Mucosa of rectum (tissue), 2 donors: ENCODE measurements at regions not wholly inside any gene's neighbourhood (a gene's known extent, or its start where the extent isn't known, plus 50 kb on each side); places are given as distances from the start of the nearest gene placed in this dataset.
A peak's percentile ranks its signal among the peaks of the same experiment; 100 is the strongest.

Experiments used
- H3K27ac ChIP-seq, 2 donors: one replicate each; pipeline ENCODE4 v1.7.0; 2013; ENCODE audit warnings: inconsistent platforms in 2 of 2, low read depth in 2 of 2, low read length in 2 of 2
- H3K27me3 ChIP-seq, 2 donors: one replicate each; pipeline ENCODE4 v1.7.0; 2013; ENCODE audit warnings: low read length in 2 of 2; ENCODE audit not compliant: control insufficient read depth in 2 of 2, insufficient read depth in 2 of 2
- H3K36me3 ChIP-seq, 2 donors: one replicate each; pipeline ENCODE4 v1.7.0; 2013; ENCODE audit warnings: low read length in 2 of 2; ENCODE audit not compliant: control insufficient read depth in 2 of 2, insufficient read depth in 2 of 2
- H3K4me1 ChIP-seq, 2 donors: one replicate each; pipeline ENCODE4 v1.7.0; 2013; ENCODE audit warnings: low read length in 2 of 2, mild to moderate bottlenecking in 1 of 2; ENCODE audit not compliant: control insufficient read depth in 2 of 2, insufficient read depth in 2 of 2
- H3K4me3 ChIP-seq, 2 donors: one replicate each; pipeline ENCODE4 v1.7.0; 2013; ENCODE audit warnings: low read length in 2 of 2
- H3K9ac ChIP-seq, 2 donors: one replicate each; pipeline ENCODE4 v1.7.0; 2013; ENCODE audit warnings: low read length in 2 of 2, low read depth in 1 of 2, mild to moderate bottlenecking in 1 of 2
- H3K9me3 ChIP-seq, 2 donors: one replicate each; pipeline ENCODE4 v1.7.0; 2013; ENCODE audit warnings: low read length in 2 of 2; ENCODE audit not compliant: control insufficient read depth in 2 of 2
- donor health status: healthy.
- donor health status: Normal muscosa, but diverticular disease.

- peaks cover 6 to 13% of the 10 kb centered on the region in 2 donors for H3K4me1 ChIP-seq
- H3K27ac ChIP-seq, result no peak overlapping the region
- no peaks in the 10 kb centered on the region for H3K36me3 ChIP-seq
- no peak overlapping the region for H3K4me3 ChIP-seq
- no peak overlapping the region for H3K9ac ChIP-seq
- H3K27me3 ChIP-seq, result no peaks in the 10 kb centered on the region
- H3K9me3 ChIP-seq, result peaks cover 4% of the 10 kb centered on the region in 2 donors
These were observed 143.1 kb upstream of the SLC45A1 start for GRCh38 chr1:8174807-8175206.

- no peaks in the 10 kb centered on the region for H3K9me3 ChIP-seq
- no peak overlapping the region for H3K4me3 ChIP-seq
- no peak overlapping the region for H3K9ac ChIP-seq
- H3K4me1 ChIP-seq, result peaks cover 10 to 18% of the 10 kb centered on the region in 2 donors
- no peak overlapping the region for H3K27ac ChIP-seq
- no peaks in the 10 kb centered on the region for H3K27me3 ChIP-seq
- H3K36me3 ChIP-seq, result no peaks in the 10 kb centered on the region
These were observed 145.8 kb upstream of the ERRFI1 start for GRCh38 chr1:8171751-8172464.

GRCh38 chr1:8170059-8170835, 144.1 kb upstream of the ERRFI1 start:
- H3K4me3 ChIP-seq, result peak overlapping the region in 1 of 2 donors; percentile 2
- H3K9ac ChIP-seq, result peak overlapping the region; percentile 14 to 36
- H3K9me3 ChIP-seq, result no peaks in the 10 kb centered on the region
- no peaks in the 10 kb centered on the region for H3K27me3 ChIP-seq
- no peaks in the 10 kb centered on the region for H3K36me3 ChIP-seq
- peaks cover 10 to 18% of the 10 kb centered on the region in 2 donors for H3K4me1 ChIP-seq
- H3K27ac ChIP-seq, result peak overlapping the region; percentile 70 to 76

GRCh38 chr1:8169364-8170058, 143.4 kb upstream of the ERRFI1 start:
- no peaks in the 10 kb centered on the region for H3K9me3 ChIP-seq
- H3K27me3 ChIP-seq, result no peaks in the 10 kb centered on the region
- H3K4me1 ChIP-seq, result peaks cover 10 to 18% of the 10 kb centered on the region in 2 donors
- peak overlapping the region; percentile 60 to 61 for H3K9ac ChIP-seq
- H3K36me3 ChIP-seq, result no peaks in the 10 kb centered on the region
- peak overlapping the region; percentile 84 to 89 for H3K27ac ChIP-seq
- H3K4me3 ChIP-seq, result peak overlapping the region in 1 of 2 donors; percentile 2

- H3K27ac ChIP-seq, result no peak overlapping the region
- no peaks in the 10 kb centered on the region for H3K9me3 ChIP-seq
- H3K27me3 ChIP-seq, result no peaks in the 10 kb centered on the region
- no peaks in the 10 kb centered on the region for H3K36me3 ChIP-seq
- H3K4me3 ChIP-seq, result no peak overlapping the region
- no peak overlapping the region for H3K9ac ChIP-seq
- H3K4me1 ChIP-seq, result peaks cover 10 to 13% of the 10 kb centered on the region in 2 donors
These were observed 141.8 kb upstream of the ERRFI1 start for GRCh38 chr1:8167936-8168335.

GRCh38 chr1:8166406-8166805, 140.3 kb upstream of the ERRFI1 start:
- Histone ChIP-seq H3K4me1 (peaks cover 10 to 13% of the 10 kb centered on the region in 2 donors), H3K36me3 (no peaks in the 10 kb centered on the region), H3K9ac (no peak overlapping the region), H3K27me3 (no peaks in the 10 kb centered on the region), H3K9me3 (no peaks in the 10 kb centered on the region), H3K4me3 (no peak overlapping the region), H3K27ac (no peak overlapping the region)

GRCh38 chr1:8165595-8166360, 139.7 kb upstream of the ERRFI1 start:
- Histone ChIP-seq H3K27me3 (no peaks in the 10 kb centered on the region), H3K4me3 (no peak overlapping the region), H3K9ac (no peak overlapping the region), H3K36me3 (no peaks in the 10 kb centered on the region), H3K4me1 (peaks cover 10 to 13% of the 10 kb centered on the region in 2 donors), H3K27ac (no peak overlapping the region), H3K9me3 (no peaks in the 10 kb centered on the region)

GRCh38 chr1:8164670-8165069, 138.6 kb upstream of the ERRFI1 start:
- Histone ChIP-seq H3K27me3 (no peaks in the 10 kb centered on the region), H3K9me3 (no peaks in the 10 kb centered on the region), H3K27ac (no peak overlapping the region), H3K36me3 (no peaks in the 10 kb centered on the region), H3K4me1 (peaks cover 3 to 5% of the 10 kb centered on the region in 2 donors), H3K9ac (no peak overlapping the region), H3K4me3 (no peak overlapping the region)

- Histone ChIP-seq H3K9ac (no peak overlapping the region), H3K4me3 (no peak overlapping the region), H3K27me3 (no peaks in the 10 kb centered on the region), H3K9me3 (no peaks in the 10 kb centered on the region), H3K4me1 (no peaks in the 10 kb centered on the region), H3K36me3 (no peaks in the 10 kb centered on the region), H3K27ac (no peak overlapping the region)
These were observed 136.9 kb upstream of the ERRFI1 start for GRCh38 chr1:8163039-8163438.
